ENCODE measurements at regions not wholly inside any gene's neighbourhood (a gene's known extent, or its start where the extent isn't known, plus 50 kb on each side); places are given as distances from the start of the nearest gene placed in this dataset.

GRCh38 chr2:145495590-145495989 lies 975.7 kb upstream of the ZEB2 start:
- Mint-ChIP-seq H3K4me1 (ENCODE audit: low read depth) (no peaks in the 10 kb centered on the region), H3K9me3 (no peaks in the 10 kb centered on the region), H3K27ac (no peak overlapping the region), H3K4me3 (no peak overlapping the region), H3K27me3 (no peaks in the 10 kb centered on the region), H3K36me3 (ENCODE audit: low read depth) (no peaks in the 10 kb centered on the region)
- Histone ChIP-seq H3K9me3 (ENCODE audit: control insufficient read depth in 1 of 2, insufficient read depth in 1 of 2, low read length in 2 of 2) (peaks cover 0 to under 1% of the 10 kb centered on the region in 2 experiments), H3K4me3 (ENCODE audit: low read length) (no peak overlapping the region), H3K27me3 (ENCODE audit: control insufficient read depth in 1 of 2, insufficient read depth in 2 of 2, low read length in 2 of 2) (no peaks in the 10 kb centered on the region), H3K4me1 (ENCODE audit: insufficient read depth, low read length) (no peaks in the 10 kb centered on the region), H3K36me3 (ENCODE audit: insufficient read depth, low read length) (no peaks in the 10 kb centered on the region), H3K27ac (ENCODE audit: low read depth in 1 of 2, low read length in 2 of 2) (no peak overlapping the region)
- intact Hi-C loops (cut with DNase I, micrococcal nuclease), result no loop called here
- ATAC-seq (ENCODE audit: poor library complexity) (no peak), DNase-seq (no peak)
- CTCF ChIA-PET, result no interaction called here
- POLR2A ChIA-PET, result no interaction called here
- TF ChIP-seq, protein P1, sequence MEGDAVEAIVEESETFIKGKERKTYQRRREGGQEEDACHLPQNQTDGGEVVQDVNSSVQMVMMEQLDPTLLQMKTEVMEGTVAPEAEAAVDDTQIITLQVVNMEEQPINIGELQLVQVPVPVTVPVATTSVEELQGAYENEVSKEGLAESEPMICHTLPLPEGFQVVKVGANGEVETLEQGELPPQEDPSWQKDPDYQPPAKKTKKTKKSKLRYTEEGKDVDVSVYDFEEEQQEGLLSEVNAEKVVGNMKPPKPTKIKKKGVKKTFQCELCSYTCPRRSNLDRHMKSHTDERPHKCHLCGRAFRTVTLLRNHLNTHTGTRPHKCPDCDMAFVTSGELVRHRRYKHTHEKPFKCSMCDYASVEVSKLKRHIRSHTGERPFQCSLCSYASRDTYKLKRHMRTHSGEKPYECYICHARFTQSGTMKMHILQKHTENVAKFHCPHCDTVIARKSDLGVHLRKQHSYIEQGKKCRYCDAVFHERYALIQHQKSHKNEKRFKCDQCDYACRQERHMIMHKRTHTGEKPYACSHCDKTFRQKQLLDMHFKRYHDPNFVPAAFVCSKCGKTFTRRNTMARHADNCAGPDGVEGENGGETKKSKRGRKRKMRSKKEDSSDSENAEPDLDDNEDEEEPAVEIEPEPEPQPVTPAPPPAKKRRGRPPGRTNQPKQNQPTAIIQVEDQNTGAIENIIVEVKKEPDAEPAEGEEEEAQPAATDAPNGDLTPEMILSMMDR (IDR thresholded peaks at IDR 0.05), result no peak

- CTCF ChIA-PET, result no interaction called here
- Mint-ChIP-seq H3K27me3 (no peaks in the 10 kb centered on the region), H3K9me3 (no peaks in the 10 kb centered on the region), H3K4me1 (ENCODE audit: low read depth) (no peaks in the 10 kb centered on the region), H3K27ac (no peak overlapping the region), H3K36me3 (ENCODE audit: low read depth) (no peaks in the 10 kb centered on the region), H3K4me3 (no peak overlapping the region)
- H3K27ac ChIP-seq (ENCODE audit: low read depth in 1 of 2, low read length in 2 of 2), result no peak overlapping the region
- H3K36me3 ChIP-seq (ENCODE audit: insufficient read depth, low read length), result no peaks in the 10 kb centered on the region
- peaks cover 0 to 4% of the 10 kb centered on the region in 2 experiments for H3K9me3 ChIP-seq (ENCODE audit: control insufficient read depth in 1 of 2, insufficient read depth in 1 of 2, low read length in 2 of 2)
- no peaks in the 10 kb centered on the region for H3K27me3 ChIP-seq (ENCODE audit: control insufficient read depth in 1 of 2, insufficient read depth in 2 of 2, low read length in 2 of 2)
- TF ChIP-seq, protein P1 (IDR thresholded peaks at IDR 0.05), result no peak
- H3K4me3 ChIP-seq (ENCODE audit: low read length), result no peak overlapping the region
- ATAC-seq (ENCODE audit: poor library complexity), result no peak
- POLR2A ChIA-PET, result no interaction called here
- intact Hi-C loops (cut with DNase I, micrococcal nuclease), result no loop called here
- DNase-seq, result no peak
- no peaks in the 10 kb centered on the region for H3K4me1 ChIP-seq (ENCODE audit: insufficient read depth, low read length)
Measured at GRCh38 chr2:145494441-145494840, 974.5 kb upstream of the ZEB2 start.

GRCh38 chr2:145488571-145488970 lies 968.7 kb upstream of the ZEB2 start:
- POLR2A ChIA-PET, result no interaction called here
- no peaks in the 10 kb centered on the region for H3K4me1 ChIP-seq (ENCODE audit: insufficient read depth, low read length)
- CTCF ChIA-PET, result no interaction called here
- TF ChIP-seq, protein P1 (IDR thresholded peaks at IDR 0.05), result no peak
- H3K27ac ChIP-seq (ENCODE audit: low read depth in 1 of 2, low read length in 2 of 2), result no peak overlapping the region
- Mint-ChIP-seq H3K9me3 (no peaks in the 10 kb centered on the region), H3K36me3 (ENCODE audit: low read depth) (no peaks in the 10 kb centered on the region), H3K27me3 (no peaks in the 10 kb centered on the region), H3K27ac (no peak overlapping the region), H3K4me1 (ENCODE audit: low read depth) (no peaks in the 10 kb centered on the region), H3K4me3 (no peak overlapping the region)
- no peak overlapping the region for H3K4me3 ChIP-seq (ENCODE audit: low read length)
- no peak for DNase-seq
- no peaks in the 10 kb centered on the region for H3K36me3 ChIP-seq (ENCODE audit: insufficient read depth, low read length)
- intact Hi-C loops (cut with DNase I, micrococcal nuclease), result no loop called here
- ATAC-seq (ENCODE audit: poor library complexity), result no peak
- H3K9me3 ChIP-seq (ENCODE audit: control insufficient read depth in 1 of 2, insufficient read depth in 1 of 2, low read length in 2 of 2), result peaks cover 0 to 4% of the 10 kb centered on the region in 2 experiments
- no peaks in the 10 kb centered on the region for H3K27me3 ChIP-seq (ENCODE audit: control insufficient read depth in 1 of 2, insufficient read depth in 2 of 2, low read length in 2 of 2)
